NB4 (cell line): ENCODE measurements at regions not wholly inside any gene's neighbourhood (a gene's known extent, or its start where the extent isn't known, plus 50 kb on each side); places are given as distances from the start of the nearest gene placed in this dataset.

ENCODE experiments used
- DNase-seq: peaks from one replicate; pipeline ENCODE4 v3.0.0; 2010; ENCODE audit warnings: low read depth
- H3K4me3 ChIP-seq: one replicate; pipeline ENCODE4 v1.5.1; 2011; ENCODE audit warnings: mild to moderate bottlenecking, low read depth, low read length, moderate library complexity
- CTCF ChIP-seq: IDR thresholded peaks from one replicate; pipeline ENCODE4 v1.5.1; 2012; ENCODE audit warnings: low read depth, low read length
- MAX ChIP-seq: IDR thresholded peaks from 2 replicates; pipeline ENCODE4 v1.6.1; 2011; ENCODE audit warnings: low read depth, low read length
- MYC ChIP-seq: IDR thresholded peaks from 2 replicates; pipeline ENCODE4 v1.6.1; 2011; ENCODE audit warnings: low read depth, low read length
- POLR2A ChIP-seq: IDR thresholded peaks from 2 replicates; pipeline ENCODE4 v1.6.1; 2011; ENCODE audit warnings: mild to moderate bottlenecking; ENCODE audit not compliant: insufficient read length; ENCODE audit errors: extremely low read depth

- DNase-seq, result no peak
- H3K4me3 ChIP-seq, result no peak overlapping the region
- no peak for TF ChIP-seq CTCF
Observed at GRCh38 chr9:13478160-13478559, 198.7 kb upstream of the MPDZ start.

GRCh38 chr9:13470836-13471235, 191.3 kb upstream of the MPDZ start:
- H3K4me3 ChIP-seq, result no peak overlapping the region
- no peak for DNase-seq
- no peak for TF ChIP-seq CTCF
- no peak for TF ChIP-seq MYC
- TF ChIP-seq POLR2A, result no peak
- no peak for TF ChIP-seq MAX

- no peak for TF ChIP-seq MAX
- TF ChIP-seq CTCF, result no peak
- no peak for TF ChIP-seq POLR2A
- TF ChIP-seq MYC, result no peak
- no peak overlapping the region for H3K4me3 ChIP-seq
- DNase-seq, result no peak
Observed at GRCh38 chr9:13467157-13467556, 187.7 kb upstream of the MPDZ start.

GRCh38 chr9:13461414-13461991, 182.0 kb upstream of the MPDZ start:
- TF ChIP-seq MYC (no peak), POLR2A (no peak), CTCF (no peak), MAX (no peak)
- DNase-seq, result no peak
- H3K4me3 ChIP-seq, result no peak overlapping the region

- no peak overlapping the region for H3K4me3 ChIP-seq
- DNase-seq, result no peak
- no peak for TF ChIP-seq MYC
- TF ChIP-seq MAX, result no peak
- no peak for TF ChIP-seq POLR2A
- no peak for TF ChIP-seq CTCF
Observed at GRCh38 chr9:13459071-13459470, 179.6 kb upstream of the MPDZ start.

GRCh38 chr9:13457795-13458194, 178.3 kb upstream of the MPDZ start:
- no peak for DNase-seq
- no peak overlapping the region for H3K4me3 ChIP-seq
- no peak for TF ChIP-seq POLR2A
- TF ChIP-seq MYC, result no peak
- TF ChIP-seq CTCF, result no peak
- TF ChIP-seq MAX, result no peak
